BLaER1 (cell line): ENCODE measurements at regions not wholly inside any gene's neighbourhood (a gene's known extent, or its start where the extent isn't known, plus 50 kb on each side); places are given as distances from the start of the nearest gene placed in this dataset.

Experiments used
- H3K27ac ChIP-seq: shearing (Covaris generic); formaldehyde crosslinking; 2 replicates; pipeline ENCODE4 v1.8.1; 2022
- H3K27me3 ChIP-seq: shearing (Covaris generic); formaldehyde crosslinking; 2 replicates; pipeline ENCODE4 v1.8.1; 2022
- H3K36me3 ChIP-seq: shearing (Covaris generic); formaldehyde crosslinking; 2 replicates; pipeline ENCODE4 v1.8.1; 2022
- H3K4me1 ChIP-seq: shearing (Covaris generic); formaldehyde crosslinking; 2 replicates; pipeline ENCODE4 v1.8.1; 2022
- H3K4me2 ChIP-seq: shearing (Covaris generic); formaldehyde crosslinking; 2 replicates; pipeline ENCODE4 v1.8.1; 2022
- H3K4me3 ChIP-seq: shearing (Covaris generic); formaldehyde crosslinking; 2 replicates; pipeline ENCODE4 v1.8.1; 2022
- H3K9ac ChIP-seq: shearing (Covaris generic); formaldehyde crosslinking; 2 replicates; pipeline ENCODE4 v1.8.1; 2022
- H3K9me3 ChIP-seq: shearing (Covaris generic); formaldehyde crosslinking; 2 replicates; pipeline ENCODE4 v1.8.1; 2022
- H4K20me1 ChIP-seq: shearing (Covaris generic); formaldehyde crosslinking; 2 replicates; pipeline ENCODE4 v1.8.1; 2022
- Cebpa-rat ChIP-seq: shearing (Covaris generic); IDR thresholded peaks from 2 replicates; pipeline ENCODE4 v1.8.1; 2022

GRCh38 chr1:91129458-91129857 is 107.6 kb upstream of the ZNF644 start:
- no peak overlapping the region for H3K9ac ChIP-seq
- H3K36me3 ChIP-seq: no peaks in the 10 kb centered on the region
- H3K4me2 ChIP-seq: no peak overlapping the region
- no peaks in the 10 kb centered on the region for H3K9me3 ChIP-seq
- no peak for TF ChIP-seq Cebpa-rat
- no peaks in the 10 kb centered on the region; the same call in 1 of the 2 replicates for H3K27me3 ChIP-seq
- no peak overlapping the region for H3K4me3 ChIP-seq
- no peak overlapping the region for H3K27ac ChIP-seq
- no peaks in the 10 kb centered on the region for H3K4me1 ChIP-seq
- H4K20me1 ChIP-seq: no peaks in the 10 kb centered on the region

- no peaks in the 10 kb centered on the region for H3K9me3 ChIP-seq
- no peak overlapping the region for H3K4me3 ChIP-seq
- no peak for TF ChIP-seq Cebpa-rat
- no peaks in the 10 kb centered on the region for H3K36me3 ChIP-seq
- no peak overlapping the region for H3K9ac ChIP-seq
- H3K27ac ChIP-seq: no peak overlapping the region
- no peaks in the 10 kb centered on the region for H4K20me1 ChIP-seq
- no peak overlapping the region for H3K4me2 ChIP-seq
- H3K27me3 ChIP-seq: no peaks in the 10 kb centered on the region; the same call in 1 of the 2 replicates
- H3K4me1 ChIP-seq: no peaks in the 10 kb centered on the region
Measured at GRCh38 chr1:91129017-91129416, 107.2 kb upstream of the ZNF644 start.

GRCh38 chr1:91124989-91125417 is 103.2 kb upstream of the ZNF644 start:
- Histone ChIP-seq H3K4me1 (no peaks in the 10 kb centered on the region), H3K9ac (no peak overlapping the region), H4K20me1 (no peaks in the 10 kb centered on the region), H3K9me3 (no peaks in the 10 kb centered on the region), H3K27me3 (no peaks in the 10 kb centered on the region), H3K4me3 (no peak overlapping the region), H3K27ac (no peak overlapping the region), H3K4me2 (no peak overlapping the region), H3K36me3 (no peaks in the 10 kb centered on the region)
- no peak for TF ChIP-seq Cebpa-rat

GRCh38 chr1:91124290-91124985 is 102.6 kb upstream of the ZNF644 start:
- H3K27ac ChIP-seq: no peak overlapping the region
- no peak overlapping the region for H3K4me3 ChIP-seq
- no peaks in the 10 kb centered on the region for H3K4me1 ChIP-seq
- H3K4me2 ChIP-seq: no peak overlapping the region
- no peaks in the 10 kb centered on the region for H4K20me1 ChIP-seq
- H3K36me3 ChIP-seq: no peaks in the 10 kb centered on the region
- H3K9ac ChIP-seq: no peak overlapping the region
- TF ChIP-seq Cebpa-rat: no peak
- H3K9me3 ChIP-seq: no peaks in the 10 kb centered on the region
- H3K27me3 ChIP-seq: no peaks in the 10 kb centered on the region

GRCh38 chr1:91123773-91124172 is 101.9 kb upstream of the ZNF644 start:
- H3K4me1 ChIP-seq: no peaks in the 10 kb centered on the region
- H3K4me2 ChIP-seq: no peak overlapping the region
- no peaks in the 10 kb centered on the region for H3K36me3 ChIP-seq

GRCh38 chr1:91123319-91123718 is 101.5 kb upstream of the ZNF644 start:
- H3K27ac ChIP-seq: no peak overlapping the region
- no peak for TF ChIP-seq Cebpa-rat

More at GRCh38 chr1:91123773-91124172, 101.9 kb upstream of the ZNF644 start:
- Histone ChIP-seq H4K20me1 (no peaks in the 10 kb centered on the region), H3K9ac (no peak overlapping the region), H3K27ac (no peak overlapping the region), H3K9me3 (no peaks in the 10 kb centered on the region), H3K4me3 (no peak overlapping the region), H3K27me3 (no peaks in the 10 kb centered on the region)
- no peak for TF ChIP-seq Cebpa-rat

GRCh38 chr1:91122106-91122717 is 100.4 kb upstream of the ZNF644 start:
- Histone ChIP-seq H3K4me1 (no peaks in the 10 kb centered on the region), H4K20me1 (no peaks in the 10 kb centered on the region), H3K27me3 (no peaks in the 10 kb centered on the region), H3K4me3 (no peak overlapping the region), H3K9ac (no peak overlapping the region), H3K27ac (no peak overlapping the region), H3K36me3 (no peaks in the 10 kb centered on the region), H3K9me3 (no peaks in the 10 kb centered on the region), H3K4me2 (no peak overlapping the region)
- no peak for TF ChIP-seq Cebpa-rat

More at GRCh38 chr1:91123319-91123718, 101.5 kb upstream of the ZNF644 start:
- H3K4me2 ChIP-seq: no peak overlapping the region
- H3K27me3 ChIP-seq: no peaks in the 10 kb centered on the region
- no peaks in the 10 kb centered on the region for H3K9me3 ChIP-seq
- no peaks in the 10 kb centered on the region for H4K20me1 ChIP-seq
- H3K4me3 ChIP-seq: no peak overlapping the region
- no peak overlapping the region for H3K9ac ChIP-seq
- H3K4me1 ChIP-seq: no peaks in the 10 kb centered on the region
- H3K36me3 ChIP-seq: no peaks in the 10 kb centered on the region

- H4K20me1 ChIP-seq: no peaks in the 10 kb centered on the region
- H3K9ac ChIP-seq: no peak overlapping the region
- H3K27me3 ChIP-seq: no peaks in the 10 kb centered on the region
- H3K4me2 ChIP-seq: no peak overlapping the region
- H3K9me3 ChIP-seq: no peaks in the 10 kb centered on the region
- H3K27ac ChIP-seq: no peak overlapping the region
- no peaks in the 10 kb centered on the region for H3K4me1 ChIP-seq
- H3K36me3 ChIP-seq: no peaks in the 10 kb centered on the region
- H3K4me3 ChIP-seq: no peak overlapping the region
- TF ChIP-seq Cebpa-rat: no peak
Measured at GRCh38 chr1:91121366-91121765, 99.5 kb upstream of the ZNF644 start.

GRCh38 chr1:91120936-91121335 is 99.1 kb upstream of the ZNF644 start:
- Histone ChIP-seq H3K36me3 (no peaks in the 10 kb centered on the region), H3K4me3 (no peak overlapping the region), H3K4me2 (no peak overlapping the region), H3K27ac (no peak overlapping the region), H3K9me3 (no peaks in the 10 kb centered on the region), H3K4me1 (no peaks in the 10 kb centered on the region), H4K20me1 (no peaks in the 10 kb centered on the region), H3K9ac (no peak overlapping the region), H3K27me3 (no peaks in the 10 kb centered on the region)
- TF ChIP-seq Cebpa-rat: no peak

- no peak overlapping the region for H3K4me3 ChIP-seq
- H3K4me2 ChIP-seq: no peak overlapping the region
- no peak overlapping the region for H3K9ac ChIP-seq
- no peaks in the 10 kb centered on the region for H3K36me3 ChIP-seq
- TF ChIP-seq Cebpa-rat: no peak
- no peaks in the 10 kb centered on the region for H3K9me3 ChIP-seq
- no peaks in the 10 kb centered on the region for H4K20me1 ChIP-seq
- H3K4me1 ChIP-seq: no peaks in the 10 kb centered on the region
- H3K27me3 ChIP-seq: no peaks in the 10 kb centered on the region
- no peak overlapping the region for H3K27ac ChIP-seq
Measured at GRCh38 chr1:91120421-91120820, 98.6 kb upstream of the ZNF644 start.
